Hepatocyte (in vitro differentiated cells): ENCODE measurements at regions not wholly inside any gene's neighbourhood (a gene's known extent, or its start where the extent isn't known, plus 50 kb on each side); places are given as distances from the start of the nearest gene placed in this dataset.

Experiments used
- EZH2 ChIP-seq: fragments of 200-600 bp; sonication (generic); IDR thresholded peaks from 2 replicates; pipeline ENCODE4 v1.6.1; 2016; ENCODE audit warnings: antibody characterized with exemption, mild to moderate bottlenecking, borderline replicate concordance
- TF ChIP-seq, protein P1 (sequence below): fragments of 200-600 bp; sonication (generic); IDR thresholded peaks from 2 replicates; pipeline ENCODE4 v1.5.1; 2016; ENCODE audit warnings: antibody characterized with exemption, mild to moderate bottlenecking; ENCODE audit not compliant: poor library complexity

- TF ChIP-seq, protein P1, sequence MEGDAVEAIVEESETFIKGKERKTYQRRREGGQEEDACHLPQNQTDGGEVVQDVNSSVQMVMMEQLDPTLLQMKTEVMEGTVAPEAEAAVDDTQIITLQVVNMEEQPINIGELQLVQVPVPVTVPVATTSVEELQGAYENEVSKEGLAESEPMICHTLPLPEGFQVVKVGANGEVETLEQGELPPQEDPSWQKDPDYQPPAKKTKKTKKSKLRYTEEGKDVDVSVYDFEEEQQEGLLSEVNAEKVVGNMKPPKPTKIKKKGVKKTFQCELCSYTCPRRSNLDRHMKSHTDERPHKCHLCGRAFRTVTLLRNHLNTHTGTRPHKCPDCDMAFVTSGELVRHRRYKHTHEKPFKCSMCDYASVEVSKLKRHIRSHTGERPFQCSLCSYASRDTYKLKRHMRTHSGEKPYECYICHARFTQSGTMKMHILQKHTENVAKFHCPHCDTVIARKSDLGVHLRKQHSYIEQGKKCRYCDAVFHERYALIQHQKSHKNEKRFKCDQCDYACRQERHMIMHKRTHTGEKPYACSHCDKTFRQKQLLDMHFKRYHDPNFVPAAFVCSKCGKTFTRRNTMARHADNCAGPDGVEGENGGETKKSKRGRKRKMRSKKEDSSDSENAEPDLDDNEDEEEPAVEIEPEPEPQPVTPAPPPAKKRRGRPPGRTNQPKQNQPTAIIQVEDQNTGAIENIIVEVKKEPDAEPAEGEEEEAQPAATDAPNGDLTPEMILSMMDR, result no peak
- TF ChIP-seq EZH2, result no peak
These were observed 627.4 kb upstream of the EPHA5 start for GRCh38 chr4:66297703-66298102.
